ENCODE measurements at regions not wholly inside any gene's neighbourhood (a gene's known extent, or its start where the extent isn't known, plus 50 kb on each side); places are given as distances from the start of the nearest gene placed in this dataset.
A peak's percentile ranks its signal among the peaks of the same experiment; 100 is the strongest.

DNA sequence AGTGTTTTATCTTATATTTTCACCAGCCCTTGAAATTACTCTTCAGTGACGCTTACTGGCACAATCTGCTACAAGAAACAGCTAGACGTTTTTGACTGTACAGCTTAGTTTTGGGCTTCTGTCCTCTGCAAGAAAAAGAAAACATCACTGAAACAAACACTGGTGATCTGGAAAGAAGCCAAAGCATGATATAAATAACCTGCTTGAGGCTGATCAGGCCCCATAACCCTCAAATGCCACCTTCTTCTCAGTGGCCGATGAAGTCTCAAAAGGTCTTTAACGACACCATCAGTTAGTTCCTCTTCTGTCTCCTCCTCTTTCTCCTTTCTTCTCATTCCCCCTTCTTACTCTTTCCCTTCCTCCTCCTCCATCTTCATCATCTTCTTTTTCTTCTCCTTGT is 942.3 kb upstream of the TMEM132C start:
- no peak for DNase-seq (ENCODE audit: low read depth in 4 of 4, low spot score in 3 of 4)

DNA sequence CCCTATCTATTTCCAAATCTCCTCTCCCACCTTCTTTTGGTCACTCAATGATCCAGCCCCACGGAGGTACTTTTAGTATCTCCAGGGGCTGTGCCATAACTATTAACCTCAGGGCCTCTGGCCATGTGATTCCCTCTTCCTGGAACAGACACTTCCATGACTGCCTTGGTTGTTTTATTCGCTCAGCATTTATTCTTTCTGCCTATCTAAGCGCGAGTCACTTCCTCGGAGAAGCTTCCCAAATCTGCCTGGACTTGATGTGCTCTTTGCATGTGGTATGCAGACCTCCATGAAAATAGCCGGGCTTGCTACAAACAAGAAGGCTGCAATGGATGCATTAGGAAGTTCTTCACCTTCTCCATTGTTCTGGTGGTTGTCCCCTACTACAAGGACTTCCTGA is 939.0 kb upstream of the TMEM132C start:
- no peak for DNase-seq (ENCODE audit: low read depth in 4 of 4, low spot score in 3 of 4)

DNA sequence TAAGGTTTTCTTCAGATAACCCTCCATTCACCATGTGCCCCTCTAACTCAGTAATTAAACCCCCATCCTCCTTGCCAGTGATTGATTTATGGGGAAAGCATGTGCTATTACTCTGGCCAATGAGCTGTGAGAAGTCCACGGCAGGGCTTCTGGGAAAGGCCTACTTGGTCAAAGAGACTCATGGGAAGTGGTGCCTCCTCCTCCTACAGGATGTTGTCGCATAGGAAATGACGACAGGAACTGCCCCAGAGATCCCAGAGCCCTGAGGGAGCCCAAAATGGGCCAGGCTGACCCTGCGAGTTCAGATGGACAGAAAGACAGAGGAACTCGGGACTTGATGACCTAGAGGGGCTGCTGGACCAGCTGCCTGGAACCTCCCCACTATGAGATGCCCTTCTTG is 938.1 kb upstream of the TMEM132C start:
- DNase-seq (ENCODE audit: low read depth in 4 of 4, low spot score in 3 of 4), result no peak

DNA sequence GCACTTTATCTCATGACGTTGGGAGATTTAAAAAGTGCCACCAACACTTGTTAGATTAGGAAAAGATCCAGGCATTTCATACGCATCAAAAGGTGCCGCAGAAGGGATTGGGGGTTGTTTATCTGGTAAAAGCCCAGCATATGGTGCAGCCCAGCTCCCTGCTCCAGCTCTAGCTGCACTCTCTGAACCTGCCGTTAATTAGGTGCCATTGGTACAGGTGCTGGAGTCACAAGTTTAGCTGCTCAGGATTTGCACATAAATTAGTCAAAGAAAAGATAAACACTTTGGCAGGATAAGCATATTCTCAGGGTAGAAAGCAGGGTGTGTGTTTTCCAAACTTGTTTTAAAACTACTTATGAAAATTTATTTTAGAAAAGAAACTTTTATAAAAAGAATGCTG is 932.6 kb upstream of the TMEM132C start:
- DNase-seq (ENCODE audit: low read depth in 4 of 4, low spot score in 3 of 4), result no peak

DNA sequence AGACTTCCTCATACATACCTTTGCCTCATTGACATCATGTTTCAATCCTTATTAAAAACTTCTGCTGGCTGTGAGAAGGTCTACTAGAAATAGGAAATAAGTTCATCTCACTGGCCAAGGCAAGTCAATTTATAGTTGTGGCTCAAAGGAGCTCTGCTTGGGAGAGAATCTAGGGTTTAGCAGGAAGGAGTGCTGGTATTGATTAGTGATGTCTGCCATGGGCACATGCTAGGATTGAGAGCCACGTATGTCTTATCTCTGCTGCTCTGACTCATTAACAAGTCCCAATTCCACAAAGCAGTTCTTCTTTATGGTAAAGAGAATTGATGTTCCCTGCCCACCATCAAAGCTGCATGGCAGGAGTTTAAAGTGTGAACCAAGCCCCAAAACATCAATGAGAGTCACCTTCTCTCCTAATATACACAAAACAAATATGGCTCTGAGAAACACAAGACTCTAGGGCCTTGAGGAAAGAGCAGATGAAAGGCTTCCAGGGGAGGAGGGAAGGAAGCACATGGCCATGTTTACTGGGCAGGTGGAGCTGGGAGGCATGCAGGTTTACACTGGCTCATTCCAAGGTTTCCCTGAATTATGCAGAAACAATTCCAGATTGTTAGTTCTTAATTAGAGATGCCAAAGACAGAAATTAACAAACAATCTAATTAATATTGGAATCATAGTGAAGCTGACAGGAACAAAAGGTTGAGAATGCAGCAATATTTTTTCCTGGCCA is 931.9 kb upstream of the TMEM132C start:
- DNase-seq (ENCODE audit: low read depth in 4 of 4, low spot score in 3 of 4), result no peak

DNA sequence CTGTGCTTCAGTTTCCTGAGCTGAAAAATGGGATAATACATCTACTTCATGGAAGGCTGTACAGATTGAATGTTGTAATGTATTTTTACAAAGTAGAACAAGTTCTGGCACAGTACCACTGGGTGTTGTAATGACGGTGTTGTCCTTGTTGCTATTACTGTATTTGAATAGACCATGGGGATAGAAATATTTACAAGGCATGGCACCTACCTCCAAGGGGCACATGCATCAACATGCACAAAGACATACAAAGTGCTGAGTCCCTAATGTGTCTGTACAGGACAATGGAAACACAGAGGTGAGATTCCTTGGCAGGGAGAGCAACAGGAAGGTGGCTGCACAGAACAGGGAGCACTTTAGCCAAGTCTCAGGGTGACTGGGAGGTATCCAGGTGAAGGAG is 930.6 kb upstream of the TMEM132C start:
- DNase-seq (ENCODE audit: low read depth in 4 of 4, low spot score in 3 of 4), result no peak

DNA sequence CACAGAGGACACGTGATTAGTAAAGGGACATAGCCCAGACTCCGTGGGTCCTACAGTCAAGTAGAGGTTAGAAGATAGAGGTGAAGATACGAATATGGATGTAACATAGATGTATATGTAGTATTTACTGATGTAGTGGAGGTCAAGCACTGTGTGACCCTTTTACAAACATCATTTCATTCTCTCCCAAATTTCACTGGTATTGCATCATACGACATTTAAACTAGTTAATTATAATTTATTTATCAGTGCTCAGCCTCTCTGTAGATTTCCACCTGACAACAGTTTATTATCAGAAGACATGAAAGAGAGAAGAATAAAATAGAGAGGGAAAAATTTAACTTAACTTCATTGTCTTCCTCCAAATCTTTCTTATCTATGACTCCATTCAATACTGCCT is 927.9 kb upstream of the TMEM132C start:
- DNase-seq (ENCODE audit: low read depth in 4 of 4, low spot score in 3 of 4), result no peak

DNA sequence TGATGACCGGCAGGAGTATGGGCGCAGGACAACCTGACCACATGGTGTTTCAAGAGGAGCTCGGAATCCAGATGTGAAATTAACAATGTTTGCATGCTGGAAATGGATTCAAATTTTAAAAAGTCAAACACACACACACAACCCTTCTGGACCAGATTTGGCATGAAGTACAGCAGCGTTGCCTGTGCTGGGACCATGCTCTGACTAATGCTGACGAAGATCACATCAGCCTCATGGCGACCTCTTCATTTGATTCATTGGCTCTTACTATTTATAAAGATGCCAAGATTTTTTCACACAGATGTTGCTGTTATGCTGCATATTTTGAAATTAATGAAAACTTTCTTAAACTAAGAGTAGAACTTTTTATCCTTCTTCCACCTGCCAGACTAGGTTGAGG is 926.6 kb upstream of the TMEM132C start:
- DNase-seq (ENCODE audit: low read depth in 4 of 4, low spot score in 3 of 4), result no peak

DNA sequence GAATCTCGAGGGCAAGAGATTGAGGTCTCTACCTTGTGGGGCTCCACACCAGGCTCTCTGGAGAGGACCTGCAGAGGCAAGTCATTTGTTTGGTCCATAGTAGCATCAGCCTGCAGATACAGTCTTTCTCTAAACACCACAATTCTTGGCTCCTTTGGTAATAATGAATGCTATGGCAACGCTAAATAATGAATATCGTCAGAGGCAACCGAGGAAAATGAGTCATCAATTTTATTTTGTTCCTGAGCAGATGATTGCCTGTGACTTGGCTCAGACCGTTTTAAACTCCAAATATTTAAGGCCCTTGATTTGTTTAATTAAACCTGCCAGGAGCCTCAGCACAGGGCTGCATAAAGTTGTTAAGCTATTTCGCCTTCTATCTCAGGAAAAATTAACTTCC is 924.1 kb upstream of the TMEM132C start:
- no peak for DNase-seq (ENCODE audit: low read depth in 4 of 4, low spot score in 3 of 4)

DNA sequence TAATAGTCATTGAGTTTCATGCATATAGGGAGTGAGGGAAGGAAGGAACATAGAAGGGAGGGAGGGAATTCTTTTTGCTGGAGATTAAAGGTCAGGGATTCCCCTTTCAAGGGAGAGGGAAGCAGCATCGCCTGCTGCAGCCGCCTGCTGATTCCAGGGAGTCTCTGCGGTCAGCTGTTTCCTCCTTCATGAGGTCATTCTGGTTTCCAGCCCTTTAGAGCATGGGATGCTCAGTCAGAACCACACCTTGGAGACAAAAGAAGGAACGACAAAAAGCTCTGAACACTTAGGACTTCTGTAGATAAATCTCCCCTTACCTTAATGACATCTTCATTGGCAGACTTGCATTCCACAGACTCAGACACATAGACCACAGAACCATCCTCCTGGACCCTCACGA is 923.0 kb upstream of the TMEM132C start:
- DNase-seq (ENCODE audit: low read depth in 4 of 4, low spot score in 3 of 4), result no peak

DNA sequence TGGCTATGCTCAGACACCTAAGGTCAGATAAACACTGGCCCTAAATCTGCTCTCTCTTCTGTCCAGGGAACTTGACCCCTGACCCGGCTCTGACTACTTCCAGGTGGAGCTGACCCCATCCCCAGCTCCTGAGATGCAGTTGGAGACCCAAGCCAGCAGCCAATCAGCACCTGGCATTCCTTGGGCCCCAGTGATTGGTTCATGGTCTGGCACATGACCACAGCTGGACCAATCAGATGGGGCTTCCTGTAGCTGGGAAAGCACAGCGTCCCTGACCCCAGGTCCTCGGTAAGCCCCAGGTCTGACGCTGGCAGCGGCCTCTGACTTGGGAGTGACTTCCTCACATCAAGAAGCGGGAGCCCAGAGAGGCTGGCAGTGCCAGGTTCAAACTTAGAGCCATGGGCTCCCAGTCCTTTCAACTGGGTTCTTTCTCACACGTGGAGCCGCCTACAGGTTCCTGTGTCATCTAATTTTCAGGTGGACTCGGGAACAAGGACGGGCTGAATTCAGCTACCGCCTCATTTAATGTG is 915.4 kb upstream of the TMEM132C start:
- DNase-seq (ENCODE audit: low read depth in 4 of 4, low spot score in 3 of 4), result no peak

DNA sequence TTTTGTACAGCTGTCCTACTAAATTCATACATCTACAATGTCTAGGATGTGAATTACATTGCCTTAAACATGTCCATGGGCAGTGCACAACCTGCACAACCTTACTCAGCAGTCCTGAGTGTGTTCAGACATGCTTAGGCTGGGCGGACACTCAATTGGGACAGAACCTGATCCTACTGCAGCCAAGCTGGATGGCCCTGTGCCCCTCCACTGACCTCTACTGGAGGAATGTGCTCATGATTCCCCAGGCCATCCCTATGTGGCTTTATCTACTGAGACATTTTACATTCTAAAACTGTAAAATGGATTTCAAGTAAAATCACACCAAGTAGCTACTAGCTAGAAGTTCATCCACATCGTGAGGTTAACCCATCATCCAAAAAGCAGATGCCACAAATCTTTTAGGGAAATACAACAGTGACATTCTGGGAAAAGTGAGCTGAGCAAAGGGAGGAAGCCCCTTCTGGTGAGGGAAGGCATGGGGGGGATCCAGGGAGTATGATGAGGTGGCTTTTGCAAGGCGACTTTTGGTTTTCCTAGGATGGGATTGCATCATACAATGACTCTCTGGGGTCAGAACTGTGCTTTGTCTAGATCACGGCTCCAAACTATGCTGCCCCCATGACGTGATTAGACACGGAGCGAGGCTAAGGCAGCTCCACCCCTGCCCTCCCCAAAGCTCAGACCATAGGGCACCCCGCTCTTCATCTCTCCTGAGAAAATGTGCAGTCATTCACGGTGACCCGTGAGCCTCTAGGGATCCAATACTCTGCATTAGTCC is 911.7 kb upstream of the TMEM132C start:
- DNase-seq (ENCODE audit: low read depth in 4 of 4, low spot score in 3 of 4), result no peak

DNA sequence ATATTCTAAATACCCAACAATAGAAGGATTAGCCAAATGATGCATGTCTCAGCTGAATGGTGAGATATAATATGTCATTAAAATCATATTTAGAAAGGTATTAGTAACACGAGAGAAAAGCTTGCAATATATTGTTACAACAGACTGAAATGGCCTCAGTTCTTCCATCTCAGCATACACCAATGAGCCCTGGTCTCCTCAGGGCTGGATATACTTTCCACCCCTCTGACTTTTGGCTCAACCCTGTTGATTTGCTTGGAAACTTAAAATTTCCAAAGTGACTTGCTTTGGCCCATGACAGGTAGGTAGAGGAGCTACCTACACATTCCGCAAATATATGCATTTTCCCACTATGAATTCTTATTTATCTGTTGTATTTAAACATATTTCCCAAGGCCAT is 908.1 kb upstream of the TMEM132C start:
- DNase-seq (ENCODE audit: low read depth in 4 of 4, low spot score in 3 of 4), result no peak

DNA sequence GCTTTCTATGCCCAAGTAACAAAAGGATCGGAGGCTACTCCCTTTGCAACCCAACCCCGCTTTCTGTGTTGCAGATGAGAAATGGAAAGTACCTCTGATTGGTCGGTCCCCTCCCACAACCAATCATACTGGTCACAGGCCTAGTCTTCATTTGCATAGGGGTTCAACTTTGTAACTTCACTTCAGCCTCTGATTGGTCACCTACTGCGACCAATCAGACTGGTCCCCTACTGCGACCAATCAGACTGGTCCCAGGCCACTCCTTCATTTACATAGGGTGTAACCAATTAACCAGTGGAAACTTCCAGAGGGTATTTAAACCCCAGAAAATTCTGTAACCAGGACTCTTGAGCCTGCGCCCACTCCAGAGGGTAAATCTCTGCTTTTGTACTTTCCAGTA is 906.4 kb upstream of the TMEM132C start:
- no peak for DNase-seq (ENCODE audit: low read depth in 4 of 4, low spot score in 3 of 4)

DNA sequence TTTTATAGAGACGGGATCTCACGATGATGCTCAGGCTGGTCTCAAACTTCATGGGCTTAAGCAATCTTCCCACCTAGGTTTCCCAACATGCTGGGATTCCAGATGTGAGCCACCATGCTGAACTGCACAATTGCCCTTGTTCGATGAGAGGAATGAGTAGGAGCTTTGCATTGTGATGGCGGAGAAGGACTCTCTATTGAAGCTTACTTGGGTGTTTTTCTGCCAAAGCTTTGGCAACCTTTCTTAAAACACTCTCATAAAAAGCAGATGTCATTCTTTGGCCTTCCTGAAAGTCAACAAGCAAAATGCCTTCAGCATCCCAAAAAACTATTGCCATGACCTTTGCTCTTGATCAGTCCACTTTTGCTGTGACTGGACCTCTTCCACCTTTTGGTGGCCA is 904.8 kb upstream of the TMEM132C start:
- no peak for DNase-seq (ENCODE audit: low read depth in 4 of 4, low spot score in 3 of 4)

DNA sequence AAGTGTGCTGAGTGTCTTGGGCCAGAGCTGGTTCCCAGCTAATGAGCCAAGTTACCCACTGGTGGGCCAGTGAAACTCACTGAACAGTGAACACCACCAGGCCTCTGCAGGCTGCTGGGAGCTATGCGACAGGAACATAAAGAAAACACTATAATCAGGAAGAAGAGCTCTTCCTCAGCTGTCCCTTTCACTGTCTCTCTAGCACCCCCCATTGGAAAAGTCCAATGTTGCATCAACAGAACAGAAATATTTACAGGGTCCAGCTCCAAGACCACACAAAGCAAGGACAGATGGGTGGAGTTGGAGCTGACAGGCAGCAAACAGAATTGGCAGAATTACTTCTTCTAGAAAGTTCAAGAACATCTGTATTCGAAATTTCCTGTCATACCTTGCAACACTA is 903.6 kb upstream of the TMEM132C start:
- DNase-seq (ENCODE audit: low read depth in 4 of 4, low spot score in 3 of 4), result no peak

DNA sequence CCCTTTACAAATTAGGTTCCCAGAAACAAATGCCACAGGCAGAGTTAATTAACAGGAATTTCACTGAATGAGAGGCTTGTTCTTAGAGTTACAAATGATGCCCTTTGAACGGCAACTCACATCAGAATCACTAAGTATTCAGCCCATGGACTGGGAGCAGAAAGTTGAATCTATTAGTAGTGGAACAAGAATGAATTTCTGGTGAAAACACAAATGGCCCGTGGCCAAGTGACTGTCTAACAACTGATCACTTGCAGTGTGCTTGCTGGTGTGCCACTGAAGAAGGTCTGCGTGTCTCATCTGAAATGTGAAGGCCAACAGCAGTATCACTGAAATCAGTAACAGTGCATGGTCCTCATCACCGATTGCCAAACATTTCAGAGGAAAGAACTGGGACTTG is 893.4 kb upstream of the TMEM132C start:
- no peak for DNase-seq (ENCODE audit: low read depth in 4 of 4, low spot score in 3 of 4)

DNA sequence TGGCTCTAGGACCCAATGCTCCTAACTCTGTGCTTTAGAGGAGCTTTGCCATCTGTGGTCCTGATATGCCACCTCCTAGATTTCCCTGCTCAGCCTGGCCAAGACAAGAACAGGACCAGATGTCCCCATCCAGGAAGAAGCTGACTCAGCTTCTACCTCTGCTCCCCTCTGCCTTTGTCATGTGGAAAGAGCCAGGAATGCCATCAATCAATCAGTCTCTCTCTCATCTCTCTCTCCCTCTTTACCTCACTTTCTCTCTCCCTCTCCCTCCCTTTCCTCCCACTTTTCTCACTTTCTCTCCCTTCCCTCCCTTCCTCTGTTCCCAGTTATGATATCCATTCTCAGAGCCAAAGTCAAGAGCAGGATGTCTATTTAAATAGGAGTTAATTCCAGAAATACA is 892.5 kb upstream of the TMEM132C start:
- no peak for DNase-seq (ENCODE audit: low read depth in 4 of 4, low spot score in 3 of 4)

DNA sequence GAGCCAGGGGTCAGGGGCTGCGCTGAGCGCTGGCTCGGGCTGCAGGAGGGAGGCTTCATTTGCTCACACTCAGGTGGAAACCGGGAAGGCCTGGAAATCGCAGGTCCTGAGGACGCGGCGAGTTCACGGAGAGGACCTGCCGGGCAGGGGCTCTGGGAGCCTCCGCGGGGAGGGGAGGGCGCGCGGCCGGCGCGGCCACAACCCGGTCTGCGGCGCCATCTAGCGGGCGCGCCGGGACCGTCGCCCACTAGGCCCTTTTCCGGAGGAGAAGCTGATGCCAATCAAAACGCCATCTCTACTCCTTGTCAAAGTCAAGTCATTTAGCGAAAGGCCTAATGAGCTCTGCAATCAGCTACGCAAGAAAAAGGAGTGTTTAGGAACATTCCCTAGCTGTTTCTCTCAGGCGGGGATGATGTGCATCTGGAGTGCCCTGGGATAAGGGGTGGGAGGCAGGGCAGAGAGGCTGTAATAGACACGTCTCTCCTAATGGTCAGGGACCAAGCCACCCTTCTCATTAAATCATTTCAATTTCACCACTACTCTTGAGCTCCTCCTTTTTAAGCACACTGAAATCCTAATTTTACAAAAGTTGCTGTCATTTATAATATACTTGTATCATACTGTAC is 885.8 kb upstream of the TMEM132C start:
- DNase-seq (ENCODE audit: low read depth in 4 of 4, low spot score in 3 of 4), result peak; percentile 8 to 20 (median 13)

DNA sequence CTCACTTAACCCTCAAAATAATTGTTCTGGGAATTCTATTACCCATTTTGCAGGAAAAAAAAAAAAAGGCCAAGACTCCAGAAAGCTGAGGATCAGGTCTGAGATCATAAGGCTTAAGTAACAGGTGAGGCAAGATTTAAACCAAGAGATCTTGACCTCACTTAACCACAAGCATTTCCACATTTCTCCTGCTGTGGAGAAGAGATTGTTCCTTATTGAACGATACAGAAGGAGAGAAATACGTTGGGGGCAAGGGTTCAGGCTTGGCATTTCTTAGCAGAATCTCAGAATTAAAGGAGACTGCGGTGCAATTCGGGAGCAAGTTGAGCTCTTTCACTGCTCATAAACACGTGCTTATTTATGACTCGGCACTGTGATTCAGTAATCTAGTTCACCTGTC is 885.3 kb upstream of the TMEM132C start:
- DNase-seq (ENCODE audit: low read depth in 4 of 4, low spot score in 3 of 4), result no peak

DNA sequence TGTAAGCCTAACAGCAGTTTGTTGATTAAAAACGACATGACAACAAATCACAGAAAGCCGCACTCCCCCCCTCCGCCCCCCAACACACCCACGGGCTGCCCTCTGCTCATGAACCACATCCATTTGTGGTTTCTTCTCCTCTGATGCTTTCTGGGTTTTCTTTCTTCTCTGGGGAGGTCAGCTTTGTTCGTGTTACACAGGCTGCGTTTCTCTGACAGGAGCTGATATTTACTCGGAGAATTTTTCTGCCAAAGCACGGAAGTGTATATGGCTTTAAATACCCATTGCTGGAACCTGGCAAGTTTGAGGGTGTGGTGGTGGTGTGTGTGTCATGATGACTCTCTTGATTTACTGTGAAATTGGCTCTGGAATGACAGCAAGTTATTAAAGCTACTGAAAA is 883.7 kb upstream of the TMEM132C start:
- no peak for DNase-seq (ENCODE audit: low read depth in 4 of 4, low spot score in 3 of 4)

DNA sequence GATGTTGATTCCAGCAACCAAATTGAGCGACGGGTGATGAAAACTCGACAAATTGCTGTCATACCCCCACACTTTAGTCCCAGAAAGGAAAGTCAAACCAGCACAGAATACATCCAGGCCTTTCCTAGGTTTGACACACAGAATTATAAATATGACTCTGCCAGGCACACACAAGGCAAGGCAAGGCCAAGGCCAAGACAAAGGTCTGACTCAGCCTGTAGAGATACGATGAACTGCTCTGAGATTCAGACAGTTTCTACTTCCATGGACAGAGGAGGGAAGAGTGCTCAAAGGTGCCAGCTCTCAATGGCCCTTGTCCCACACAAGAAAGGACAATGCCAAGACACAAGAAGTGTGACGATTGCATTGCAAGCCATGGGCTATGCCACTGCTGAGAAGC is 880.2 kb upstream of the TMEM132C start:
- DNase-seq (ENCODE audit: low read depth in 4 of 4, low spot score in 3 of 4), result no peak

Data from right renal pelvis (tissue), 4 donors.